Coronary artery (tissue), 2 donors: ENCODE measurements at regions not wholly inside any gene's neighbourhood (a gene's known extent, or its start where the extent isn't known, plus 50 kb on each side); places are given as distances from the start of the nearest gene placed in this dataset.

Experiments
- DNase-seq: peaks from one replicate; pipeline ENCODE4 v3.0.0-alpha.2; 2017; ENCODE audit warnings: low spot score
- H3K27ac ChIP-seq, 2 donors: fragments of 200-600 bp; sonication (generic); one replicate each; pipeline ENCODE4 v1.5.1; 2016 to 2019
- H3K4me3 ChIP-seq: fragments of 200-600 bp; sonication (generic); 2 replicates; pipeline ENCODE4 v1.5.1; 2016; ENCODE audit warnings: mild to moderate bottlenecking, moderate library complexity
- TF ChIP-seq, protein P1 (sequence below): fragments of 200-600 bp; sonication (generic); IDR thresholded peaks from one replicate; pipeline ENCODE4 v1.5.1; 2019; ENCODE audit warnings: antibody characterized with exemption

DNA sequence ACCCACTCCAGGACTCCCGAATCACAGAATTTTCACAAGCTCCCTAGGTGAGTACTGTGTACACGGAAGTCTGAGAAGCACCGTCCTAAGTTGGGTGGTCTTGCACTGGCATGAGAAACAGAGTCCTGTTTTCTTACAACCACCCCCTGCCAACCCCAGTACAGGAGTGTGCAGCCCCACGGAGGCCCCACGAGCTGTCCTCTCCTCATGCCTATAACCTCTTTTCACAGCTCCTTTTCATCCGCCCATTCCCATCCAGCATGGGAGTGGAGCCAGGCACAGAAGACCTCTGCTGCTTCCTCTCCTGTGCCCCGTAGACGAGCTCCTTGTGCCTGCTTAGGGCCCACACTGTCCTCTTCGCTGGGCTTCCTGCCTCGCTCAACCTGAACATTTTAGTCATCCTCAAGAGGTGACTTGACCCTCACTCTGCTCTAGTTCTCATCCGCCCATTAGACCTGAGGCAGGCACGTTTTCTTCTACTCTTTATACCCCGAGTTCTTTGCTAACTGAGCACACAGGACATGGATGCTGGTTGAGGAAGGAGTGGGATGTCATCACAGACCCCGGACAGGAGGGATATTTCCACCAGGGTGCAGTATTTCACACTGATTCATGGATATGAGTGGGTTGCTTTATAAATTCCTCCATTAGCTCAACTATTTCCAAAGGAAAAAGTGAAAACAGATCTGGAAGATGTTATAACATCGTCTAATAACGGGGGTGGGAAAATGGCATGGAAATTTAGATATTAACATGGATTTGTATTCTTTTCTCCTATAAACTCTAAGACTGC is 160.5 kb downstream of the TTLL2 start:
- H3K4me3 ChIP-seq, result no peak overlapping the region
- no peak for DNase-seq
- no peak overlapping the region for H3K27ac ChIP-seq
- TF ChIP-seq, protein P1, sequence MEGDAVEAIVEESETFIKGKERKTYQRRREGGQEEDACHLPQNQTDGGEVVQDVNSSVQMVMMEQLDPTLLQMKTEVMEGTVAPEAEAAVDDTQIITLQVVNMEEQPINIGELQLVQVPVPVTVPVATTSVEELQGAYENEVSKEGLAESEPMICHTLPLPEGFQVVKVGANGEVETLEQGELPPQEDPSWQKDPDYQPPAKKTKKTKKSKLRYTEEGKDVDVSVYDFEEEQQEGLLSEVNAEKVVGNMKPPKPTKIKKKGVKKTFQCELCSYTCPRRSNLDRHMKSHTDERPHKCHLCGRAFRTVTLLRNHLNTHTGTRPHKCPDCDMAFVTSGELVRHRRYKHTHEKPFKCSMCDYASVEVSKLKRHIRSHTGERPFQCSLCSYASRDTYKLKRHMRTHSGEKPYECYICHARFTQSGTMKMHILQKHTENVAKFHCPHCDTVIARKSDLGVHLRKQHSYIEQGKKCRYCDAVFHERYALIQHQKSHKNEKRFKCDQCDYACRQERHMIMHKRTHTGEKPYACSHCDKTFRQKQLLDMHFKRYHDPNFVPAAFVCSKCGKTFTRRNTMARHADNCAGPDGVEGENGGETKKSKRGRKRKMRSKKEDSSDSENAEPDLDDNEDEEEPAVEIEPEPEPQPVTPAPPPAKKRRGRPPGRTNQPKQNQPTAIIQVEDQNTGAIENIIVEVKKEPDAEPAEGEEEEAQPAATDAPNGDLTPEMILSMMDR, result peak; percentile 41

DNA sequence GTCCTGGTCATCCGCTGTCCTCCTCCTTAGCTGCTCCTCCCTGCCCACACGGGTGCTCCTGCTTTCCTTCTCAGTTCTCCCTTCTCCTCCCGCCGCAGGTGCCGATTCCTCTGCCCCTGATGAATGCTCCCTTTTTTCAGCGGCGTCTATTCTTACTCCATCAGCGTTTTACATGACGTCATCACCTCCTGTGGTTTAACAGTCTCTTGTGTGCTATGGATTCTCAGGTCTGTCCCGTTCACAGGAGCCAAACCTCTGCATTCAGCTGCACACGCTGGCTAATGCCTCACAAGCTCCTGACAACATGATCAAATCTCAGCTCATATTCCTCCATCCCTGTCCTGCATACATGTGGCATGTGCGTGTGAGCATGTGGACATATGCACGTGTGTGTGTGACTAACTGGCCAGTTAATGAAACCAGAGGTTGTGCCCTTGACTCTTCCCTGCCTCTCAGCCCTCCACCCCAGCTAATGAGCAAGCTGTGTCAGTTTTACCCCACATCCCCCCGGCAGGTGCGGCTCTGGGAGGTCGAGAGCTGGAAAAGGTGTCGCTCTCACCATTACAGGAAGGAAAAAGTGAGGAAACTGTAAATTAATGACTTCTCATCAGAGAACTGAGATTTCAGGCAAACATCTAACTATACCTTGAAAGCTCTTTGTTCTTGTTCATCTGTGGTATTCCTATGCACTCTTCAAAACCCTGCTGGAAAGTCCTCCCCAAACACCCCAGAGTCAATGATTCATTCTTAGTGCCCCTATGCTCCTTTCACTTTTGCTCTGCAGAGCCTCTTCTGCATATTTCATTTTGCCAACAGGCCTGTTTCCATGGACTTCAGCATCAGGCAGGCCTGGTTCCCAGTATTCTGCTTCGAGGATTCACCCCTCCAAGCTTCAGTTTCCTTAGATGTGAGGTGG is 163.1 kb downstream of the TTLL2 start:
- no peak overlapping the region for H3K4me3 ChIP-seq
- TF ChIP-seq, protein P1, result no peak
- no peak overlapping the region for H3K27ac ChIP-seq
- no peak for DNase-seq

DNA sequence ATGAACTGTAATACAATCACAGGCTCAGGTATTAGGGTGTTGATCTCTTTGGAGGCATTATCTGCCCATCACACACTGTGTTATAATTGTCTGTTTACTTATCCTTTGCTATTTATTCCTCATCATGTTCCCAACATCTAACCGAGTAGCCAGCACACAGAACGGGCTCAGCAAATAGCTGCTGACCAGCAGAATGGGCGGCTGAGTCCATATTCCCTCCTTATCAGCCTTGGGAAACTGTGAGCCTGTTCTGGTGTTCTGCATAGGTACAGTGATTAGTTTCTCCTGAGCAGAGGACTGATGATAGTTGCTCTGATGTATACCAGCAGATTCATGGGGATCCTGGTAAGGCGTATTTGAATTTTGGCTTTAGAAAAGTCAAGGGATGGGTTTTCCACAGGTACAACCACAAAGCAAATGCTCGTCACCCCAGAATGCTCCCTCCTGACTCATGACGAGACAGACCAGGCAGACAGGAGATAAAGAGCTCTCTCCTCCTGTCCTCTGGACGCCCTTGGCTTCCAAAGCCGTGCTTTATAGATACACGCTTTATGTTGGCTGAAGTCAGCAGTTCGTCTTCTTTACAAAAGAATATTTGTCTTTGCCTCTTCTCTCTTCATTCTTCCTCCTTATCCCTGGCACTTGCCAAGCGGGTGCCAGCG is 166.7 kb downstream of the TTLL2 start:
- no peak overlapping the region for H3K4me3 ChIP-seq
- DNase-seq, result no peak
- TF ChIP-seq, protein P1, result no peak
- peak overlapping the region in 1 of 2 donors; percentile 45 for H3K27ac ChIP-seq

DNA sequence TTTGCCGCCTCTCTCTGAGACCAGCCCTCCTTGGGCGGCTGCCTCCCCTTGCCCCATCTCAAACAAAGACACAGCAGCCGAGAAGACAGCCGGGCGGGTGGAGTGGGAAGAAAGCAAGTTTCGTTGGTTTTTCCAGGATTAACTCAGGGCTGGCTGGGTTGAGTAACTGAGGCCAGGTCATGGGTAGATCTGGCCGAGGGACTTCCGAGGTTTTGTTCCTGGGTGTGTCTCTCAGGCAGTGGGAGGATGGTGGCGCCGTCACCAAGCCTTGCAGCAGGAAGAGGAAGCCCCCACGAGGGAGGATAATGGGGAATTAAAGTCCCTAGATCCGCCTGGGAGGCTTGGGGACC is 167.2 kb downstream of the TTLL2 start:
- TF ChIP-seq, protein P1, result no peak
- Histone ChIP-seq H3K4me3 (no peak overlapping the region), H3K27ac (peak overlapping the region in 1 of 2 donors; percentile 45)
- DNase-seq, result no peak

DNA sequence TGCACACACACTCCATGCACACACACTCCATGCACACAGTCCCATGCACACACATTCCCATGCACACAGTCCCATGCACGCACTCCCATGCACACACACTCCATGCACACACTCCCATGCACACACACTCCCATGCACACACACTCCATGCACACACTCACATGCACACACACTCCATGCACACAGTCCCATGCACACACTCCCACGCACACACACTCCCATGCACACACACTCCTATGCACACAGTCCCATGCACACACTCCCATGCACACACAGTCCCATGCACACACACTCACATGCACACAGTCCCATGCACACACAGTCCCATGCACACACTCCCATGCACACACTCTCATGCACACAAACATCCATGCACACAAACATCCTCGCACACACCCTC is 168.4 kb downstream of the TTLL2 start:
- TF ChIP-seq, protein P1, result no peak
- H3K27ac ChIP-seq, result no peak overlapping the region
- no peak for DNase-seq
- H3K4me3 ChIP-seq, result no peak overlapping the region

DNA sequence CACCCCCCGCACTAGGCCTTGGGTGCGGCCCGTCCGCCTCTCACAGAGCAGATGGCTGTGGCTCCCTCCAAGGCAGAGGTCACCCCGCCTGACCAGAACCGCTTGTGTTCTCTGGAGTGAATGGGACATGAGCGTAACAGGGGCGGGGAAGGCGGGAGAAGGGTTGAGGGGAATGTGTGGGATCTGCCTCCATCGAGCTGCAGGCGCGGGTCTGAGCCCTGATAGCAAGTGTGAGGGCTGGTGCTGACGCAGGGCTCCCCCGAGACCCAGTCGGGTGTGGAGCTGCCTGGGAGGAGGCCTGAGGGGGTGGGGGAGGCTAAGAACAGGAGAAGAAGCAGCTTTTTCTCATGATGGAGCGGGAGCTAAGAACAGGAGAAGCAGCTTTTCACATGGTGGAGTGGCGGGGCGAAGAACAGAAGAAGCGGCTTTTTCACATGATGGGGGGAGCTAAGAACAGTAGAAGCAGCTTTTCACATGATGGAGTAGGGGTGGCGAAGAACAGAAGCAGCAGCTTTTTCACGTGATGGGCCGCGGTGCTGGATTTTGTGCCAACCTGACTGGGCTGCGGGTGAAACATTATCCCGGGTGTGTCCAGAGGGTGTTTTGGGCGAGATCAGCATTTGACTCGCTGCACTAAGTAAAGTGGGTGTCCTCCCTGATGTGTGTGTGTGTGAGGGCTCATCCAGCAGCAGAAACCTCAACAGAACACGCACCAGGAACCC is 169.3 kb downstream of the TTLL2 start:
- peak overlapping the region in 1 of 2 donors; percentile 60 for H3K27ac ChIP-seq
- DNase-seq, result peak; percentile 79
- TF ChIP-seq, protein P1, result no peak
- no peak overlapping the region for H3K4me3 ChIP-seq
